GM10248 (cell line): ENCODE measurements at regions not wholly inside any gene's neighbourhood (a gene's known extent, or its start where the extent isn't known, plus 50 kb on each side); places are given as distances from the start of the nearest gene placed in this dataset.

Experiments used
- CTCF ChIA-PET: fragments of 300-600 bp; sonication (Branson Sonifier 250); formaldehyde crosslinking; extraction: SDS; loops from one replicate; lab custom pipeline; 2021; ENCODE audit warnings: antibody characterized with exemption; lab: Yijun Ruan, JAX
- POLR2A ChIA-PET: fragments of 350-650 bp; sonication (Branson Sonifier 250); formaldehyde crosslinking; extraction: SDS; loops from one replicate; lab custom pipeline; 2020; ENCODE audit warnings: antibody characterized with exemption; lab: Yijun Ruan, JAX
- DNase-seq: peaks from one replicate; pipeline ENCODE4 v3.0.0; 2012; ENCODE audit errors: extremely low spot score
- TF ChIP-seq, protein P1 (sequence below): IDR thresholded peaks from 2 replicates; pipeline ENCODE4 v1.5.1; 2012; ENCODE audit warnings: mild to moderate bottlenecking, low read depth; ENCODE audit errors: extremely low read depth, missing control alignments, control extremely low read depth

DNA sequence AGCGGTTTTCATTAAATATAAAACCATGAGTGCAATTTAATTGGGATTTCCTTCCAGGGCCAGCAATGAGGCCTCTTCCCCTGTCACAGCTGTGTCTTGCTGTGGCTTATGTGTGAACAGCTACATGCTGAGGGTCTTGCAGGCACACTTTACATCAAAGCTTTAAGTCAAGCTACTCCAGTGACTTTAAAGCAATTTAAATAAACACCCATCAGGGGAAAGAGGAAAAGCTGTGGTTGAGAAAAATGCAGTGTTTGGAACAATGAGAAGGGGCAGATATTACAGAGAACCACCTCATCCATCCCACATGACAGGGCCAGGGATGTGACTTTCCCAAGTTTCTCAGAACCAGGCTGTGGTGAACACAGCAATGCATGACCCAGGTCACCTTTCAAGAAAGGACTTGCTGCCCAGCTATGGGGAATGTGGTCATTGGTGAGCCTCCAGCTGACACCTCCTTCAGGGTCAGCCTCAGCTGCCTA is 115.9 kb upstream of the LPAR1 start:
- TF ChIP-seq, protein P1, sequence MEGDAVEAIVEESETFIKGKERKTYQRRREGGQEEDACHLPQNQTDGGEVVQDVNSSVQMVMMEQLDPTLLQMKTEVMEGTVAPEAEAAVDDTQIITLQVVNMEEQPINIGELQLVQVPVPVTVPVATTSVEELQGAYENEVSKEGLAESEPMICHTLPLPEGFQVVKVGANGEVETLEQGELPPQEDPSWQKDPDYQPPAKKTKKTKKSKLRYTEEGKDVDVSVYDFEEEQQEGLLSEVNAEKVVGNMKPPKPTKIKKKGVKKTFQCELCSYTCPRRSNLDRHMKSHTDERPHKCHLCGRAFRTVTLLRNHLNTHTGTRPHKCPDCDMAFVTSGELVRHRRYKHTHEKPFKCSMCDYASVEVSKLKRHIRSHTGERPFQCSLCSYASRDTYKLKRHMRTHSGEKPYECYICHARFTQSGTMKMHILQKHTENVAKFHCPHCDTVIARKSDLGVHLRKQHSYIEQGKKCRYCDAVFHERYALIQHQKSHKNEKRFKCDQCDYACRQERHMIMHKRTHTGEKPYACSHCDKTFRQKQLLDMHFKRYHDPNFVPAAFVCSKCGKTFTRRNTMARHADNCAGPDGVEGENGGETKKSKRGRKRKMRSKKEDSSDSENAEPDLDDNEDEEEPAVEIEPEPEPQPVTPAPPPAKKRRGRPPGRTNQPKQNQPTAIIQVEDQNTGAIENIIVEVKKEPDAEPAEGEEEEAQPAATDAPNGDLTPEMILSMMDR: no peak
- ChIA-PET CTCF (no interaction called here), POLR2A (no interaction called here)
- no peak for DNase-seq

GRCh38 chr9:111152614-111153406 is 114.5 kb upstream of the LPAR1 start:
- DNase-seq: no peak
- CTCF ChIA-PET: no interaction called here
- POLR2A ChIA-PET: no interaction called here
- TF ChIP-seq, protein P1: no peak

- DNase-seq: no peak
- TF ChIP-seq, protein P1: no peak
- ChIA-PET CTCF (interaction anchor here (0.7 to 3.7 kb wide), 2 partner anchors 18 to 499 kb away, joined by 3 to 13 read pairs; no protein-coding TSS in a partner anchor), POLR2A (no interaction called here)
Measured at GRCh38 chr9:111151537-111151936, 113.3 kb upstream of the LPAR1 start.

DNA sequence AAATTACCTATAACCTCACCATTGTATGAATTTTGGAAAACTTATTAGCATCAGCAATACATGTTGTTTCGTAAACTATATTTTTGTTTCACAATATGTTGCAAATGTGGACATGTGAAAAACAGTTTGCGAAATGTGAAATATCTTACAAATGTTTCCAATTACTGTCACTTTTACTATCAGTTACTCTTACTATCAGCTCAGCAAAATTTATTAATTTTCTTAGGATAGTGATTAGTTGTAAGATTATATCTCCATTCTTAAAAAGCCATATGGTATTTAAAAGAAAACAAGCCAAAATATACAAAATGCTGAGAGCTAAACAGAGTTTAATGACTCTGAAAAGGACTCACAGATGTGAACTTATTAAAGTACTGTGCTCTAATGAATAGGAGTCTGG is 111.9 kb upstream of the LPAR1 start:
- ChIA-PET POLR2A (no interaction called here), CTCF (interaction anchor here (3.7 kb wide), 1 partner anchor 16 kb away, joined by 13 read pairs; no protein-coding TSS in a partner anchor)
- DNase-seq: no peak
- TF ChIP-seq, protein P1: no peak

DNA sequence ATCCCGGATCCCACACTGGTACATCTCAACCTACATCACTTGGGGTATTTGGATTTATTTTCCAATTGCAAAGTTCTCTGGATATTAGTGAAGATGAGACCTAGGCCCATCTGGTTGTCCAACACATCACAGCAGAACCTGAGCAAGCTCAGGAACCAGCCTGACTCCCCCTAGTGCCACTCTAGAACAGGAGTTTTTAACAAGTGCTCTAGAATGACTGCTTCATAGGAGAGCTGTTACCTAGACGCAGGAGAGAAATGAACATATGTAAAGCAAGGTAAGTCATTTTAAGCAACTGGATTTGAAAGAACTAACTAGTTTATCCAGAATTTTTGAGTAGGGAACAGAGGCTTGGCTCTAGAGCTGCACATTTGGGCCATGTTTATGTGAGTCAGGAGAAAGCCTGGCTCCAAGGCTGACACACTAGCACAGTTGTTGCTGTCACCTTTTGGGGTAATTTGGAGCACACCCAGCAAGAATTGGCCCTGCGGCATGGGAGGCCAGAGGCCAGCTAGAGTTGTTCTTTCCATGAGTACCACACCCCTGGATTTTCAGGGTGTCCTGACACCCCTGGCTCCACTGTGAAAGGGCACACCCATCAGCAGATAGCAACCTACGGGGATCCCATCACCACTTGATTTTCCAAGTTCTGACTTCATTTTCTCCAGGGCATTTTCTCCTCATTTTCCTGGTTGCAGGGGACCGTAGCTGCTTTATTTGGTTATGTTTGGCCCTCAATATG is 110.9 kb upstream of the LPAR1 start:
- DNase-seq: no peak
- POLR2A ChIA-PET: no interaction called here
- TF ChIP-seq, protein P1: no peak
- CTCF ChIA-PET: interaction anchor here (0.9 to 3.7 kb wide), 4 partner anchors 15 to 120 kb away, joined by 3 to 13 read pairs (median 3); no protein-coding TSS in a partner anchor
